ENCODE measurements at regions not wholly inside any gene's neighbourhood (a gene's known extent, or its start where the extent isn't known, plus 50 kb on each side); places are given as distances from the start of the nearest gene placed in this dataset.

- Mint-ChIP-seq H3K36me3 (ENCODE audit: low read depth) (no peaks in the 10 kb centered on the region; the same call in 2 of the 3 replicates), H3K4me1 (peaks cover 27% of the 10 kb centered on the region), H3K4me3 (no peak overlapping the region), H3K27me3 (ENCODE audit: insufficient read depth, low read depth, poor library complexity) (peaks cover 5% of the 10 kb centered on the region), H3K27ac (no peak overlapping the region), H3K9me3 (no peaks in the 10 kb centered on the region)
- no peak overlapping the region for H3K4me3 ChIP-seq
- no peaks in the 10 kb centered on the region for H3F3A ChIP-seq (replicated peaks; ENCODE audit: low read depth)
- peaks cover 27% of the 10 kb centered on the region for H3K4me1 ChIP-seq (ENCODE audit: insufficient read depth)
- peak overlapping the region; percentile 40; the same call in 1 of the 2 replicates for H2AFZ ChIP-seq
- ATAC-seq: peak; percentile 91
- H3K79me2 ChIP-seq (replicated peaks; ENCODE audit: insufficient read depth): no peaks in the 10 kb centered on the region
- H3K4me2 ChIP-seq: peak overlapping the region; percentile 21; the same call in 1 of the 2 replicates
- H3K9me2 ChIP-seq (ENCODE audit: insufficient read depth): 0 out of 2 replicates have a peak, but pooled peaks cover 7% of the 10 kb centered on the region
- H4K20me1 ChIP-seq (replicated peaks; ENCODE audit: insufficient read depth): no peaks in the 10 kb centered on the region
- H3K36me3 ChIP-seq (ENCODE audit: insufficient read depth): no peaks in the 10 kb centered on the region
- TF ChIP-seq CREB1 (CRISPR knock-in tag; IDR thresholded peaks at IDR 0.05; ENCODE audit: low read depth) (peak; percentile 72; the same call in 1 of the 2 replicates), REST (IDR thresholded peaks at IDR 0.05; ENCODE audit: unreplicated experiment) (no peak), STAT1 (IDR thresholded peaks at IDR 0.05; ENCODE audit: unreplicated experiment) (no peak), NANOG (IDR thresholded peaks at IDR 0.05; ENCODE audit: borderline replicate concordance) (no peak)
- H3K27ac ChIP-seq (ENCODE audit: low read depth): no peak overlapping the region; the same call in 1 of the 2 replicates
- peak; percentile 50 for DNase-seq (ENCODE audit: low spot score)
- H3K27me3 ChIP-seq (ENCODE audit: insufficient read depth): no peaks in the 10 kb centered on the region
Observed at GRCh38 chr13:94947965-94948371, 235.6 kb upstream of the SOX21 start.

- peak overlapping the region; percentile 21; the same call in 1 of the 2 replicates for H3K4me2 ChIP-seq
- H4K20me1 ChIP-seq (replicated peaks; ENCODE audit: insufficient read depth): no peaks in the 10 kb centered on the region
- 0 out of 2 replicates have a peak, but pooled peaks cover 3% of the 10 kb centered on the region for H3K9me2 ChIP-seq (ENCODE audit: insufficient read depth)
- peak overlapping the region; percentile 40; the same call in 1 of the 2 replicates for H2AFZ ChIP-seq
- ATAC-seq (peak; percentile 56), DNase-seq (ENCODE audit: low spot score) (no peak)
- Mint-ChIP-seq H3K4me3 (no peak overlapping the region), H3K27ac (no peak overlapping the region), H3K4me1 (peaks cover 27% of the 10 kb centered on the region), H3K36me3 (ENCODE audit: low read depth) (no peaks in the 10 kb centered on the region; the same call in 1 of the 3 replicates), H3K9me3 (peaks cover 5% of the 10 kb centered on the region; the same call in 2 of the 3 replicates), H3K27me3 (ENCODE audit: insufficient read depth, low read depth, poor library complexity) (peaks cover 5% of the 10 kb centered on the region)
- H3K4me3 ChIP-seq: no peak overlapping the region
- no peaks in the 10 kb centered on the region for H3K79me2 ChIP-seq (replicated peaks; ENCODE audit: insufficient read depth)
- no peaks in the 10 kb centered on the region for H3K36me3 ChIP-seq (ENCODE audit: insufficient read depth)
- H3K27ac ChIP-seq (ENCODE audit: low read depth): no peak overlapping the region
- peaks cover 27% of the 10 kb centered on the region for H3K4me1 ChIP-seq (ENCODE audit: insufficient read depth)
- no peaks in the 10 kb centered on the region for H3K27me3 ChIP-seq (ENCODE audit: insufficient read depth)
- TF ChIP-seq REST (IDR thresholded peaks at IDR 0.05; ENCODE audit: unreplicated experiment): no peak
- TF ChIP-seq ZNF462 (CRISPR knock-in tag; IDR thresholded peaks at IDR 0.05): no peak
- no peaks in the 10 kb centered on the region for H3F3A ChIP-seq (replicated peaks; ENCODE audit: low read depth)
Observed at GRCh38 chr13:94947392-94947791, 235.0 kb upstream of the SOX21 start.
